H1 (cell line): ENCODE measurements at regions not wholly inside any gene's neighbourhood (a gene's known extent, or its start where the extent isn't known, plus 50 kb on each side); places are given as distances from the start of the nearest gene placed in this dataset.

Experiments
- CTCF ChIA-PET: fragments of 300-600 bp; sonication (Branson Sonifier 250); formaldehyde crosslinking; loops from one replicate; lab custom pipeline; 2021; ENCODE audit not compliant: partially characterized antibody; lab: Charles Lee
- POLR2A ChIA-PET: fragments of 300-600 bp; sonication (Branson Sonifier 250); formaldehyde crosslinking; loops from one replicate; lab custom pipeline; 2021; ENCODE audit warnings: inconsistent platforms; ENCODE audit not compliant: partially characterized antibody; lab: Charles Lee
- DNase-seq, 2 experiments: peaks; one replicate each; pipeline versions ENCODE4 v3.0.0 to v3.0.0-alpha.2; 2010 to 2022; ENCODE audit warnings: low spot score in 2 of 2, low read depth in 1 of 2, mixed read lengths in 1 of 2
- FAIRE-seq: peaks from 2 replicates; lab custom pipeline; 2011; peaks lifted over from hg19 to GRCh38; lab: Jason Lieb, UNC
- H2AFZ ChIP-seq: 2 replicates; pipeline ENCODE4 v1.8.1; 2012; ENCODE audit warnings: low read length, inconsistent platforms
- H2AK5ac ChIP-seq: 2 replicates; pipeline ENCODE4 v1.6.1; 2013; ENCODE audit warnings: low read depth, low read length
- H2BK120ac ChIP-seq: replicated peaks from 2 replicates; pipeline ENCODE3; 2013; ENCODE audit warnings: low read depth, low read length, inconsistent platforms
- H2BK12ac ChIP-seq: 2 replicates; pipeline ENCODE4 v1.6.1; 2013; ENCODE audit warnings: low read depth, low read length
- H2BK15ac ChIP-seq: 2 replicates; pipeline ENCODE4 v1.6.1; 2013; ENCODE audit warnings: low read length
- H2BK20ac ChIP-seq: 2 replicates; pipeline ENCODE4 v1.6.1; 2013; ENCODE audit warnings: low read length
- H2BK5ac ChIP-seq: 2 replicates; pipeline ENCODE4 v1.6.1; 2013; ENCODE audit warnings: low read depth, low read length
- H3K14ac ChIP-seq: 2 replicates; pipeline ENCODE4 v1.6.1; 2013; ENCODE audit warnings: inconsistent platforms; ENCODE audit not compliant: insufficient read length
- H3K18ac ChIP-seq: 2 replicates; pipeline ENCODE4 v1.6.1; 2013; ENCODE audit warnings: low read length; ENCODE audit errors: extremely low read depth
- H3K23ac ChIP-seq: 2 replicates; pipeline ENCODE4 v1.6.1; 2013; ENCODE audit warnings: inconsistent platforms; ENCODE audit not compliant: insufficient read length
- H3K23me2 ChIP-seq: 2 replicates; pipeline ENCODE4 v1.6.1; 2013; ENCODE audit warnings: low read depth, low read length
- H3K27ac ChIP-seq: 2 replicates; pipeline ENCODE4 v1.6.1; 2011; ENCODE audit warnings: low read depth, low read length, inconsistent platforms
- H3K27me3 ChIP-seq, 4 experiments: replicated peaks in 1 of 4; 1 replicate in 1 of 4; 2 replicates in 3 of 4; pipeline versions ENCODE4 v1.6.1 to v1.8.1; 2011 to 2013; ENCODE audit warnings: low read length in 3 of 4, mild to moderate bottlenecking in 3 of 4, inconsistent platforms in 2 of 4, mixed read lengths in 2 of 4, moderate library complexity in 1 of 4; ENCODE audit not compliant: control insufficient read depth in 3 of 4, insufficient read depth in 3 of 4; ENCODE audit errors: extremely low read depth in 1 of 4
- H3K36me3 ChIP-seq, 4 experiments: 2 replicates each; pipeline versions ENCODE4 v1.6.1 to v1.8.1; 2011 to 2013; ENCODE audit warnings: mild to moderate bottlenecking in 4 of 4, low read length in 3 of 4, moderate library complexity in 2 of 4, control low read depth in 1 of 4, inconsistent platforms in 1 of 4; ENCODE audit not compliant: insufficient read depth in 4 of 4, control insufficient read depth in 2 of 4
- H3K4ac ChIP-seq: replicated peaks from 2 replicates; pipeline ENCODE3; 2013; ENCODE audit warnings: low read length, low read depth, mixed read lengths, inconsistent platforms; ENCODE audit not compliant: insufficient read length
- H3K4me1 ChIP-seq, 4 experiments: replicated peaks in 1 of 4; 1 replicate in 1 of 4; 2 replicates in 3 of 4; pipeline versions ENCODE4 v1.6.1 to v1.8.1; 2011 to 2013; ENCODE audit warnings: low read length in 3 of 4, inconsistent platforms in 2 of 4, mixed read lengths in 1 of 4; ENCODE audit not compliant: insufficient read depth in 4 of 4, control insufficient read depth in 3 of 4
- H3K4me2 ChIP-seq, 2 experiments: 2 replicates each; pipeline versions ENCODE4 v1.6.1 to v1.8.1; 2011 to 2013; ENCODE audit warnings: low read depth in 2 of 2, low read length in 2 of 2, control low read depth in 1 of 2, inconsistent platforms in 1 of 2, mild to moderate bottlenecking in 1 of 2; ENCODE audit not compliant: insufficient read depth in 1 of 2
- H3K4me3 ChIP-seq, 4 experiments: fragments of 200-600, 300-600 bp in 1 of 4; sonication (generic), shearing (Covaris generic), sonication (Bioruptor Twin) in 1 of 4; 2 replicates each; pipeline versions ENCODE4 v1.5.1 to v1.8.1; 2011 to 2016; ENCODE audit warnings: low read length in 4 of 4, low read depth in 3 of 4, control low read depth in 2 of 4, inconsistent platforms in 2 of 4, mild to moderate bottlenecking in 2 of 4, mixed read lengths in 1 of 4, moderate library complexity in 1 of 4; ENCODE audit not compliant: insufficient read depth in 2 of 4; ENCODE audit errors: extremely low read depth in 1 of 4
- H3K56ac ChIP-seq: replicated peaks from 2 replicates; pipeline ENCODE3; 2013; ENCODE audit warnings: low read depth, mild to moderate bottlenecking, mixed read lengths, low read length, inconsistent platforms; ENCODE audit not compliant: insufficient read length
- H3K79me1 ChIP-seq: 2 replicates; pipeline ENCODE4 v1.6.1; 2013; ENCODE audit warnings: low read depth, low read length, control low read depth
- H3K79me2 ChIP-seq, 2 experiments: 2 replicates each; pipeline versions ENCODE4 v1.6.1 to v1.8.1; 2012 to 2013; ENCODE audit warnings: low read length in 2 of 2, mild to moderate bottlenecking in 2 of 2, inconsistent platforms in 1 of 2; ENCODE audit not compliant: insufficient read depth in 2 of 2, control insufficient read depth in 1 of 2
- H3K9ac ChIP-seq, 4 experiments: replicated peaks in 1 of 4; 1 replicate in 1 of 4; 2 replicates in 3 of 4; pipeline versions ENCODE4 v1.6.1 to v1.8.1; 2011 to 2013; ENCODE audit warnings: low read depth in 3 of 4, low read length in 3 of 4, control low read depth in 2 of 4, mild to moderate bottlenecking in 2 of 4, moderate library complexity in 2 of 4, inconsistent platforms in 1 of 4; ENCODE audit errors: extremely low read depth in 1 of 4
- H3K9me3 ChIP-seq, 2 experiments: 2 replicates each; pipeline versions ENCODE4 v1.6.1 to v1.8.1; 2012 to 2013; ENCODE audit warnings: mild to moderate bottlenecking in 2 of 2, moderate library complexity in 2 of 2, control low read depth in 1 of 2, inconsistent platforms in 1 of 2, low read depth in 1 of 2, low read length in 1 of 2, mixed read lengths in 1 of 2; ENCODE audit not compliant: insufficient read depth in 2 of 2
- H4K20me1 ChIP-seq, 2 experiments: replicated peaks in 1 of 2; 2 replicates each; pipeline versions ENCODE3 to v1.8.1; 2011 to 2013; ENCODE audit warnings: inconsistent platforms in 2 of 2, low read length in 2 of 2, mild to moderate bottlenecking in 1 of 2; ENCODE audit not compliant: insufficient read depth in 2 of 2, control insufficient read depth in 1 of 2
- H4K5ac ChIP-seq: 2 replicates; pipeline ENCODE4 v1.6.1; 2013; ENCODE audit warnings: low read length, low read depth, mixed read lengths, inconsistent platforms; ENCODE audit not compliant: insufficient read length
- H4K8ac ChIP-seq: 2 replicates; pipeline ENCODE4 v1.8.0; 2013; ENCODE audit warnings: mild to moderate bottlenecking, moderate library complexity, low read length, inconsistent platforms; ENCODE audit not compliant: insufficient read depth; ENCODE audit errors: extremely low read depth
- H4K91ac ChIP-seq: replicated peaks from 2 replicates; pipeline ENCODE3; 2013; ENCODE audit warnings: low read length, mixed read lengths, inconsistent platforms; ENCODE audit not compliant: insufficient read length
- GTF2F1 ChIP-seq: IDR thresholded peaks from 2 replicates; pipeline ENCODE4 v1.6.1; 2012; ENCODE audit warnings: low read depth, low read length, improper control_type of control experiment, borderline replicate concordance
- SIN3A ChIP-seq, 2 experiments: IDR thresholded peaks in 1 of 2; conservative IDR thresholded peaks in 1 of 2; 2 replicates each; pipeline ENCODE4 v1.6.1; 2011 to 2012; ENCODE audit warnings: low read length in 2 of 2, improper control_type of control experiment in 1 of 2, low read depth in 1 of 2, mild to moderate bottlenecking in 1 of 2
- SP4 ChIP-seq: IDR thresholded peaks from 2 replicates; pipeline ENCODE4 v1.6.1; 2012; ENCODE audit warnings: low read length, inconsistent platforms
- TAF7 ChIP-seq: optimal IDR thresholded peaks from 2 replicates; pipeline ENCODE3; 2011; ENCODE audit warnings: low read depth, mild to moderate bottlenecking, inconsistent platforms, low read length, moderate library complexity, borderline replicate concordance
- WGBS, 2 experiments: shearing (Covaris generic) in 1 of 2; methylation state at CpG; one replicate each; pipeline versions ENCODE4 v1.1.6 to v1.1.7; 2013 to 2015; ENCODE audit warnings: low lambda C conversion rate in 2 of 2, mixed read lengths in 2 of 2, inconsistent platforms in 1 of 2, low coverage in 1 of 2, missing lambda C conversion rate in 1 of 2; ENCODE audit not compliant: insufficient replicate concordance in 2 of 2, insufficient coverage in 1 of 2, insufficient read length in 1 of 2; ENCODE audit errors: extremely low coverage in 1 of 2, missing lambda C conversion rate in 1 of 2; 5-methylcytosine and 5-hydroxymethylcytosine counted together

- no peak overlapping the region for H4K5ac ChIP-seq
- no peak overlapping the region for H3K4ac ChIP-seq
- CTCF ChIA-PET: no interaction called here
- no peak overlapping the region for H4K91ac ChIP-seq
- DNase-seq (no peak), FAIRE-seq (no peak)
- no peak overlapping the region for H4K8ac ChIP-seq
- H3K23ac ChIP-seq: no peak overlapping the region
- H3K4me2 ChIP-seq: no peak overlapping the region
- H3K18ac ChIP-seq: no peak overlapping the region
- peaks cover 0 to 3% (median 0%) of the 10 kb centered on the region in 4 experiments; a peak in 1 of 8 replicates for H3K36me3 ChIP-seq
- no peak overlapping the region for H2AFZ ChIP-seq
- H3K4me1 ChIP-seq: no peaks in the 10 kb centered on the region
- WGBS, 2 experiments: 0% methylated on average over 1 of the region's 1 CpG; no CpG with 5 or more reads in 1 of the 2 experiments
- H2BK5ac ChIP-seq: no peak overlapping the region
- no peak overlapping the region for H3K27ac ChIP-seq
- H2AK5ac ChIP-seq: no peak overlapping the region
- no peak overlapping the region for H3K9ac ChIP-seq
- H3K27me3 ChIP-seq: no peaks in the 10 kb centered on the region; a peak in 1 of 7 replicates
- H3K14ac ChIP-seq: no peak overlapping the region
- peaks cover 9 to 11% of the 10 kb centered on the region in 2 experiments; a peak in 3 of 4 replicates for H3K9me3 ChIP-seq
- no peak overlapping the region for H2BK120ac ChIP-seq
- H3K4me3 ChIP-seq: no peak overlapping the region
- H4K20me1 ChIP-seq: no peaks in the 10 kb centered on the region
- no peak overlapping the region for H3K56ac ChIP-seq
- H2BK15ac ChIP-seq: no peak overlapping the region
- POLR2A ChIA-PET: no interaction called here
- no peak overlapping the region for H2BK12ac ChIP-seq
- H3K79me1 ChIP-seq: no peaks in the 10 kb centered on the region
- H3K79me2 ChIP-seq: no peaks in the 10 kb centered on the region
- no peaks in the 10 kb centered on the region for H3K23me2 ChIP-seq
- no peak overlapping the region for H2BK20ac ChIP-seq
- TF ChIP-seq TAF7 (no peak), SP4 (no peak), GTF2F1 (no peak), SIN3A (conservative IDR thresholded peaks at IDR 0.05 in 1 of 2, IDR thresholded peaks at IDR 0.05 in 1 of 2; ENCODE audit: low read depth in 1 of 2, low read length in 2 of 2) (no peak)
These were observed 80.7 kb downstream of the CMAS start for GRCh38 chr12:22126758-22127157.
